SKM-1 treated with dmso at 0.1 percent for 144 hours (cell line): ENCODE measurements at regions not wholly inside any gene's neighbourhood (a gene's known extent, or its start where the extent isn't known, plus 50 kb on each side); places are given as distances from the start of the nearest gene placed in this dataset.
"Not testable (repeated sequence)": the region's sequence is repeated elsewhere in the genome, so short reads cannot be mapped to it uniquely, and the experiment has no call there.

Experiments used
- DNase-seq: peaks from one replicate; lab custom pipeline; 2025; ENCODE audit not compliant: unreplicated experiment; lab: John Stamatoyannopoulos, UW

- no peak for DNase-seq
These were observed 75.3 kb downstream of the TMEM167A start for GRCh38 chr5:83001796-83002381.

GRCh38 chr5:83000922-83001321, 76.3 kb downstream of the TMEM167A start:
- no peak for DNase-seq

GRCh38 chr5:83000428-83000827, 76.8 kb downstream of the TMEM167A start:
- no peak for DNase-seq

DNA sequence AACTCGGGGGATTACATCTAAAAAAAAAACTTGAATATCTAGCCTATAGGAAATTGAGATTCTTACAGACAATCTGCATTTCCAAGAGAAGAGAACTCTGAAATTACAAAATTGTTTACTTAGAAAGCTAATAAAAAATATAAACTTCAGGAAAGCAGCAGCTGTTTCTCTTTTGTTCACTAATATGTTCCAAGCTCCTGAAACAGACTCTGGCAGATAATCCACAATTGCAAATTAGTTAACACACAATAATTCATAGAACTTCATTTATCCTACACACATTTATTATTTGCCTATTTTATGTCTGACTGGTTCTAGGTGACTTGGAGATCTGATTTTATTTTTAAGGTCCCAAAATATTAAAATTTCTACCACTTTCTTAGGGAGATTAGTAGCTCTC, 83.8 kb downstream of the TMEM167A start:
- no peak for DNase-seq

DNA sequence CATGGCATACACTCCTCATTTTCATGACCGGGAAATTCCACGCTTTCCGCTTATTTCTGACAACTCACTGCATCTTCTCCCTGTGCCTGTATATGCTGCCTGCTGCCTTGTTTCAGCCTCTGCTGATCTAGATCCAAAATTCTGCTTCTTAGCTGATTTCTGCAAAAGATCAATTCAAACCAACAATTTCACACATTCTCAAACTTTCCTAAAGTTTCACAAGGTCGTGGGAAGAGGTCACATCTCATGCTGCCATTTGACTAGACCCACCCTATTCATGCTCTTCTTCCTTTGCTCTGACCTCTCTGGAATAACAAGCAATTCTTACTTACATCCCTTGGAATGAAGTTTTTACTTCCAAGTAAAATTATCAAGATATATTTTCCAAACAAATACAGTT, 84.5 kb downstream of the TMEM167A start:
- no peak for DNase-seq

DNA sequence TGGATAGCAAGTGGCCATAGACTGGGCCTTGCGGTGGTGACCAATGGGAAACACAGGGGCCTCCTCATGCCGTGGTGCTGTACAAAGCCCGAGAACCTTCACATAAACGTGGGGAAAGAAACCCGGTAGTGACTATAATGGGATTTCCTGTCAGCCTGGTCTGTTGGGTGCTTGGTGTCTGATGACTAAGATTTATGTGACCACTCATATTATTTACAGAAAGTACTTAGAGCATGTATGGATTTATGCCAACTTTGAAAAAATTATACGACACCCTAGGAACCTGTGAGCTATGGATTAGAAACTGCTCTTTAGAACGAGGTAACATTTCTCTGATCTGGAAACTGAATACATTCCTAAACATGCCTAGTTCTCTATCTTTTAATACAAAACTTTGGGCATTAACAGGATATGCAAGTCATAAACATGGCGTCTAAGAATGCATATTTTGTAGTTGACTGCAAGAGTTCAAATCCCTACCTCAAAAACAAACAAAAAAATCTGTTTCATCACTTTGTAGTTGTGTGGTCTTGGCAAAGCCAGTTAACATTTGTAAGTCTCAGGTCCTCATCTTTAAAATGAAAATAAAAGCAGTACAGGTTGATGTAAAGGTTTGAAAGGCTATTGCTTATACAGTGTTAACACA, 85.4 kb downstream of the TMEM167A start:
- no peak for DNase-seq

GRCh38 chr5:82991059-82991458, 86.1 kb downstream of the TMEM167A start:
- DNase-seq: no peak

DNA sequence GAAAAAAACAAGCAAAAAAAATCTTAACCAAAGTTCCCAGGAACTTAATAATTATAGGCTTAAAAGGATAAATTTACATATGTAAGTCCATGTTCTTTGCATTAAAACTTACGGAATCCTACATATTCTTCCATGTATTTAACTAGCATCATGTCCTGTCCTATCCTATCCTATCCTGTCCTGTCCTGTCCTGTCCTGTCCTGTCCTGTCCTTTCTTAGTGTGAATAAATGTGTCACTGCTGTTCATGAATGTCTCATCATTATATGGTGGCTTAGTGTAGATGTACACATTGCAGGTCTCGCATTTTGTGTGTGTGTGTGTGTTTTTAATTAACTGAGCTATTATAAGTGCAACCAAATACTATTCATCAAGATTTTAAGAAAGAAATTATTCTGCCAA, 90.0 kb downstream of the TMEM167A start:
- DNase-seq: no peak

DNA sequence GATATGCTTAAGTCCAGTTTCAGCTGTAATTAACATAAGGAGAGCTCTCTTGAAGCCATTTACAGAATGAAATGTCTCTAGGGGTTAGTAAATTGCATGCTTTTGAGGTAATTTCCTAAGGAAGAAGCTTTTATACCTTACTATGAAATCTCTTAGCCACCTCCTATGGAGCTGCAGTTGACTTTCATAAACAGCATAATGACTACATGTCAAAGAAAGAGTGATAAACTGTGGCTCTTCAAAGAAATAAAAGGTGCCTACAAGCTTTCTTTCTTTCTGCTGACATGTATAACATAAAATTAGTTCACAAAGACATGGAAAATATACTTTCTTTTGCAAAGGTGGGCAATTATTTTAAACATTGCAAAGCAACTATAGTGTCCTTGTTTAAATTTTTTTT, 90.8 kb downstream of the TMEM167A start:
- no peak for DNase-seq

- DNase-seq: no peak
These were observed 91.4 kb downstream of the TMEM167A start for GRCh38 chr5:82985763-82986162.

DNA sequence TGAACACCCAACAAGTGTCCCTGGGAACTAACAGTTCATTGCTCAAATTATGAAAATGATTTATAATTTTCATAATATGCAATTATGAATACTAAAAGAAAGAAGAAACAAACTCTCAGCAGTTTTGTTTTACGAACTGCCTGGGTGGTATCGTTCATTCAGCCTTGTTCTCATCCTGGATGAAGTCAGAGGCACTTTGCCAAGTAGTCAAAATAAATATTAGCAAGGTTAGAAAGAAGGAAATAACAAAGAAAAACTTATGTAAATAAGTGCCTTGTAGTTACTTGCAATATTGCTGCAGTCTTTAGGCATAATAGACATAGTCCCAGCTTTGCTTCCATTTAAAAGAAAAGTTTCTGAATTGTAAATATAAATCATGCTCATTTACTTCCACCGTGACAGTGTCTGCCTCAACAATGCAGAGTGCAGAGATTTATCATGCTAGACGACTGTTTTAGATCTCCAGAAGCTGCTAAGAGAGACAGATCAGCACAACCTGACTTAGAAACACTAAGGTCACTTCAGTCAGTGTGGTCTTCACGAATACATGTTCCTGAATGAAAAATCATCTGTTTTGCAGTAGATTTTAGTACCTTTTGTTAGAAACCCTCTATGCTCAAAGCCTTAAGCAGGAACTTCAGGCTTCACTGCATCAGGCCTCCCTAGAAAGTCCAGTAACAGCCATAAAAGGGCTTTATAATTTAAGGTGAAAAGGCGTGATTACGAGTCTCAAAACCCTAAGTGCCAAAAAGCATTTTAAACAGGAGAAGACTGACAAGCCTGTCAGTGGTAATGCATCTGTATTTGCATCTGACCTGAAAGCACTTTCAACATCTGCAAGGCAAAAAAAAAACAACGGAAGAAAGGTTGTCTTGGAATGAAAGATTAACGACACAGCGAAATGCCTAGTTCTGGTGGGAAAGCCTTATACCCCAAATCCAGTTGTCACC, 92.1 kb downstream of the TMEM167A start:
- no peak for DNase-seq

DNA sequence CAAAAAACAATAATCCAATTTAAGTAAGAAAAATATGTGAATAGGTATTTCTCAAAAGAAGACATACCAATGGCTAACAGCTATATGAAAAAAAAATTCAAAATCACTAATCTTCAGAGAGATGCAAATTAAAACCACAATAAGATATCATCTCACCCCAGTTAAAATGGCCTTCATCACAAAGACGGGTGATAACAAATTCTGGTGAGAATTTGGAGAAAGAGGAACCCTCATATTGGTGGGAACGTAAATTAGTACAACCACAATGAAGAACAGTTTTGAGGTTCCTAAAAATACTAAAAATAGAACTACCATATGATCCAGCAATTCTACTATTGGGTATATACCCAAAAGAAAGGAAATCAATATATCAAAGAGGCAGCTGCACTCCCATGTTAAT, 94.3 kb downstream of the TMEM167A start:
- DNase-seq: no peak

DNA sequence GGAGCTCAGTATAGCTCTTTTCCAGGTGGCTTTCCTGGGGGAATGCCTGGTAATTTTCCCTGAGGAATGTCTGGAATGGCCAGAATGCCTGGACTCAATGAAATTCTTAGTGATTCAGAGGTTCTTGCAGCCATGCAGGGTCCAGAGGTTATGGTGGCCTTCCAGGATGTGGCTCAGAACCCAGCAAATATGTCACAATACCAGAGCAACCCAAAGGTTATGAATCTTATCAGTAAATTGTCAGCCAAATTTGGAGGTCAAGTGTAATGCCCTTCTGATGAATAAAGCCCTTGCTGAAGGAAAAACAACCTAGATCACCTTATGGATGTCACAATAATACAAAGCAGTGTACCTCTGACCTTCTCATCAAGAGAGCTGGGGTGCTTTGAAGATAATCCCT, 100.3 kb downstream of the TMEM167A start:
- DNase-seq: not testable (repeated sequence)

DNA sequence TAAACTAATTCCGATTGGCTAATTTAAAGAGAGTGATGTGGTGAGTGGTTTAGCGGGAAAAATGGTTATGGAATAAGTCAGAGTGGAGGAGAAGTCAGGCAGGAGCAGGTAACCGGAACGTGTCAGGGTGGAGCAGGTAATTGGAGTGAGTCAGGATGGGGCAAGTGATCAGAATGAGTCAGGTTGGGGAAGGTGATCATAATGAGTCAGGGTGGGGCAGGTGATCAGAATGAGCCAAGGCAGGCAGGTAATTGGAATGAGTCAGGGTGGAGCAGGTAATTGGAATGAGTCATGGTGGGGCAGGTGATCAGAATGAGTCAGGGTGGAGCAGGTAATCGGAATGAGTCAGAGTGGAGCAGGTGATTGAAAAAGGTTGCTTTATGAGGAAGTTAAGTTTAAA, 101.4 kb downstream of the TMEM167A start:
- DNase-seq: no peak

GRCh38 chr5:82975396-82975795, 101.8 kb downstream of the TMEM167A start:
- no peak for DNase-seq

- not testable (repeated sequence) for DNase-seq
These were observed 102.8 kb downstream of the TMEM167A start for GRCh38 chr5:82974346-82974745.

- DNase-seq: no peak
These were observed 105.3 kb downstream of the TMEM167A start for GRCh38 chr5:82971901-82972300.

GRCh38 chr5:82971034-82971806, 106.0 kb downstream of the TMEM167A start:
- DNase-seq: not testable (repeated sequence)

DNA sequence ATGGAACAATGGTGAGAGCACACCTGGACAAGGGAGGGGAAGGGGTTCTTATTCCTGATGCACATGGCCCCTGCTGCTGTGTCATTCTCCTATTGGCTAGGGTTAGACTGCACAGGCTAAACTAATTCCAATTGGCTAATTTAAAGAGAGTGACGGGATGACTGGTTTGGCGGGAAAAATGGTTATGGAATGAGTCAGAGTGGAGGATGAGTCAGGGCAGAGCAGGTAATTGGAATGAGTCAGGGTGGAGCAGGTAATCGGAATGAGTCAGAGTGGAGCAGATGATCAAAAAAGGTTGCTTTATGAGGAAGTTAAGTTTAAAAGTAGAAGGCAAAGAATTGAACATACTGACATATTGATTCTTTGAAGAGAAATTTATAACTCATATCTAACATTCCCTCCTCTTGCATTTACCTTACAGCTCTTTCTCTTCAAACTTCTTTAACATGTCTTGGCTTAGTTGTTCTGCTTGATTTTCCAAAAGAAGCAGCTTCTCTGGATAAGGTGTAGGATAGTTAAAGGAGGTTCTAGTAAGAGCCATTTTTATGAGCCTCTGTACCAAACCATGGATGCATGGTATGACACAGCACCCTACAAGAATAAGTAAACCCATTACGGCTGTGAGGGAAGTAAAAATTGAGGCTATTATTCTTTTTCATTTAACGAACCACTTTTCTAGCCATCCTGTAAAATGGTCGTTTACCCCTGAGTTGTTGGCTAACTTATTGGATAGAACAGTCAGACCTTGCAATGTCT, 107.8 kb downstream of the TMEM167A start:
- DNase-seq: not testable (repeated sequence)

DNA sequence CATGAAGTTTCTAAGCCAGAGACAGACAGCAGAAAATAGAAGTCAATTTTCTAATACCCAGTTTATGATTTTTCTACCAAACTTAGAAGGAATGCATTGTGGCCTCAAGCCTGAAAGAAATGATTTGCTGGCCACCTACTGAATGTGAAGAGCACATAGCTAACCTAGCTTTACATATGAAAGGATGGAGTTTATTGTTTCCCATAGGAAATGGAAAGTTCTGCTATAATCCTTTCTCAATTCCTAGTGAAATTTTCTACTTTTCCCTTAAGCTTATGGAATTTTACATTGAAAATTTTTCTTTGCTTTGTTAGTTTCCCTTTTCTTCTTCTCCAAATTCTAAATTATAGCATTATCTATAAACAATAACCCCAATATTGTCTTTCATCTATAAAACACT, 110.1 kb downstream of the TMEM167A start:
- no peak for DNase-seq
